Peyer's patch (tissue), 4 donors: ENCODE measurements at regions not wholly inside any gene's neighbourhood (a gene's known extent, or its start where the extent isn't known, plus 50 kb on each side); places are given as distances from the start of the nearest gene placed in this dataset.

ENCODE experiments used
- POLR2A ChIP-seq, 2 donors: fragments of 450-650 bp; IDR thresholded peaks; one replicate each; pipeline ENCODE4 v1.5.1; 2017; ENCODE audit warnings: antibody characterized with exemption in 2 of 2, mild to moderate bottlenecking in 2 of 2, moderate library complexity in 2 of 2
- TF ChIP-seq, protein P1 (sequence below), 6 experiments: fragments of 450-650 bp in 4 of 6; fragments of 200-600 bp in 2 of 6; sonication (generic) in 1 of 6; IDR thresholded peaks; one replicate each; pipeline ENCODE4 v1.5.1; 2017 to 2019; ENCODE audit warnings: antibody characterized with exemption in 6 of 6, mild to moderate bottlenecking in 3 of 6, moderate library complexity in 1 of 6

DNA sequence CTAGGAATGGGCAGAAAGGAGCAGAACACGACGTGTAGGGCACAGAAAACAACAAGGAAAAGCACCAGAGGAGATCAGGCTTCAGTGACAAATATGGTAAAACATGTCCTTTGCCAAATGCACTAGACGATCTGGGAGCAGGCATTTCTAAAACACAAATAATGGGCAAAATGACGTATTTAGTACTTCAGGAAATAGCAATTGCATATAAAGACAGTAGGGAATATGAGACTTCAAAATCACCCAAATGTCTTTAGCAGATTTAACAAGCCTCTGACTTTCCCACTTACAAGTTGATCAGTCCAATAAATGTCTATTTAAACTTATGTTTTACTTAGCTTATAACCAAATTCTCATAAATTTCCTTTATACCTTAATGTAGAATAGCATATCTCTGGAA is 969.6 kb upstream of the C9orf72 start:
- no peak for TF ChIP-seq POLR2A (IDR thresholded peaks at IDR 0.05)
- TF ChIP-seq, protein P1, sequence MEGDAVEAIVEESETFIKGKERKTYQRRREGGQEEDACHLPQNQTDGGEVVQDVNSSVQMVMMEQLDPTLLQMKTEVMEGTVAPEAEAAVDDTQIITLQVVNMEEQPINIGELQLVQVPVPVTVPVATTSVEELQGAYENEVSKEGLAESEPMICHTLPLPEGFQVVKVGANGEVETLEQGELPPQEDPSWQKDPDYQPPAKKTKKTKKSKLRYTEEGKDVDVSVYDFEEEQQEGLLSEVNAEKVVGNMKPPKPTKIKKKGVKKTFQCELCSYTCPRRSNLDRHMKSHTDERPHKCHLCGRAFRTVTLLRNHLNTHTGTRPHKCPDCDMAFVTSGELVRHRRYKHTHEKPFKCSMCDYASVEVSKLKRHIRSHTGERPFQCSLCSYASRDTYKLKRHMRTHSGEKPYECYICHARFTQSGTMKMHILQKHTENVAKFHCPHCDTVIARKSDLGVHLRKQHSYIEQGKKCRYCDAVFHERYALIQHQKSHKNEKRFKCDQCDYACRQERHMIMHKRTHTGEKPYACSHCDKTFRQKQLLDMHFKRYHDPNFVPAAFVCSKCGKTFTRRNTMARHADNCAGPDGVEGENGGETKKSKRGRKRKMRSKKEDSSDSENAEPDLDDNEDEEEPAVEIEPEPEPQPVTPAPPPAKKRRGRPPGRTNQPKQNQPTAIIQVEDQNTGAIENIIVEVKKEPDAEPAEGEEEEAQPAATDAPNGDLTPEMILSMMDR (IDR thresholded peaks at IDR 0.05), result no peak
